ENCODE measurements at regions not wholly inside any gene's neighbourhood (a gene's known extent, or its start where the extent isn't known, plus 50 kb on each side); places are given as distances from the start of the nearest gene placed in this dataset.

DNA sequence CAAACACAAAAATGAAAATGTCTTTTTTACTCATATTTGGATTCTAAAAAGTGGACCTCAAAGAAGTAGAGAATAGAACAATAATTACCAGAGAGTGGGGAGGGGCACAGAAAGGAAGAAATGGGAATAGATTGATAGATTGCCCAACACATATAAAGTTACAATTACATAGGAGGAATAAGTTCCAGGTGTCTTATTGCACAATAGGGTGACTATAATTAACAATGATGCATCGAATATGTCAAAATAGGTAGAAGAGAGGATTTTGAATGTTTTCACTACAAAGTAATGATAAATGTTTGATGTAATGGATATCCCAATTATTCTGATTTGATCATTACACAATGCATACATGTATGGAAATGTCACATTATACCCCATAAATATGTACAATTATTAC, 556.0 kb downstream of the CDH8 start:
- TF ChIP-seq, protein P1, sequence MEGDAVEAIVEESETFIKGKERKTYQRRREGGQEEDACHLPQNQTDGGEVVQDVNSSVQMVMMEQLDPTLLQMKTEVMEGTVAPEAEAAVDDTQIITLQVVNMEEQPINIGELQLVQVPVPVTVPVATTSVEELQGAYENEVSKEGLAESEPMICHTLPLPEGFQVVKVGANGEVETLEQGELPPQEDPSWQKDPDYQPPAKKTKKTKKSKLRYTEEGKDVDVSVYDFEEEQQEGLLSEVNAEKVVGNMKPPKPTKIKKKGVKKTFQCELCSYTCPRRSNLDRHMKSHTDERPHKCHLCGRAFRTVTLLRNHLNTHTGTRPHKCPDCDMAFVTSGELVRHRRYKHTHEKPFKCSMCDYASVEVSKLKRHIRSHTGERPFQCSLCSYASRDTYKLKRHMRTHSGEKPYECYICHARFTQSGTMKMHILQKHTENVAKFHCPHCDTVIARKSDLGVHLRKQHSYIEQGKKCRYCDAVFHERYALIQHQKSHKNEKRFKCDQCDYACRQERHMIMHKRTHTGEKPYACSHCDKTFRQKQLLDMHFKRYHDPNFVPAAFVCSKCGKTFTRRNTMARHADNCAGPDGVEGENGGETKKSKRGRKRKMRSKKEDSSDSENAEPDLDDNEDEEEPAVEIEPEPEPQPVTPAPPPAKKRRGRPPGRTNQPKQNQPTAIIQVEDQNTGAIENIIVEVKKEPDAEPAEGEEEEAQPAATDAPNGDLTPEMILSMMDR (IDR thresholded peaks at IDR 0.05), result no peak
- no peak for TF ChIP-seq EP300 (IDR thresholded peaks at IDR 0.05)
